ENCODE measurements at regions not wholly inside any gene's neighbourhood (a gene's known extent, or its start where the extent isn't known, plus 50 kb on each side); places are given as distances from the start of the nearest gene placed in this dataset.

GRCh38 chr5:109917154-109917546 is 227.4 kb downstream of the MAN2A1 start:
- DNase-seq (ENCODE audit: low read depth), result no peak

- DNase-seq (ENCODE audit: low read depth), result no peak
Observed at GRCh38 chr5:109917966-109918365, 228.2 kb downstream of the MAN2A1 start.

GRCh38 chr5:109920736-109921135 is 231.0 kb downstream of the MAN2A1 start:
- DNase-seq (ENCODE audit: low read depth), result peak; percentile 77

GRCh38 chr5:109921735-109922380 is 232.1 kb downstream of the MAN2A1 start:
- peak; percentile 97 for DNase-seq (ENCODE audit: low read depth)

- no peak for DNase-seq (ENCODE audit: low read depth)
Observed at GRCh38 chr5:109922381-109922995, 232.8 kb downstream of the MAN2A1 start.

- peak; percentile 69 for DNase-seq (ENCODE audit: low read depth)
Observed at GRCh38 chr5:109923205-109923604, 233.5 kb downstream of the MAN2A1 start.

GRCh38 chr5:109924237-109925107 is 234.7 kb downstream of the MAN2A1 start:
- DNase-seq (ENCODE audit: low read depth), result no peak

- DNase-seq (ENCODE audit: low read depth), result no peak
Observed at GRCh38 chr5:109927639-109928038, 237.9 kb downstream of the MAN2A1 start.

- no peak for DNase-seq (ENCODE audit: low read depth)
Observed at GRCh38 chr5:109928046-109928445, 238.3 kb downstream of the MAN2A1 start.

GRCh38 chr5:109928811-109929210 is 239.1 kb downstream of the MAN2A1 start:
- no peak for DNase-seq (ENCODE audit: low read depth)

- peak; percentile 65 for DNase-seq (ENCODE audit: low read depth)
Observed at GRCh38 chr5:109929376-109929775, 239.6 kb downstream of the MAN2A1 start.

GRCh38 chr5:109929911-109930310 is 240.2 kb downstream of the MAN2A1 start:
- no peak for DNase-seq (ENCODE audit: low read depth)

GRCh38 chr5:109931049-109931780 is 241.5 kb downstream of the MAN2A1 start:
- DNase-seq (ENCODE audit: low read depth), result no peak

GRCh38 chr5:109935833-109936490 is 246.2 kb downstream of the MAN2A1 start:
- no peak for DNase-seq (ENCODE audit: low read depth)

GRCh38 chr5:109936996-109937395 is 247.3 kb downstream of the MAN2A1 start:
- DNase-seq (ENCODE audit: low read depth), result no peak

- DNase-seq (ENCODE audit: low read depth), result no peak
Observed at GRCh38 chr5:109937951-109938350, 248.2 kb downstream of the MAN2A1 start.

GRCh38 chr5:109938453-109938852 is 248.7 kb downstream of the MAN2A1 start:
- DNase-seq (ENCODE audit: low read depth), result no peak

GRCh38 chr5:109939116-109939682 is 249.5 kb downstream of the MAN2A1 start:
- no peak for DNase-seq (ENCODE audit: low read depth)

- DNase-seq (ENCODE audit: low read depth), result no peak
Observed at GRCh38 chr5:109942646-109943045, 252.9 kb downstream of the MAN2A1 start.

GRCh38 chr5:109943701-109944235 is 254.0 kb downstream of the MAN2A1 start:
- no peak for DNase-seq (ENCODE audit: low read depth)

Data from myocyte (in vitro differentiated cells).